GM18868 (cell line): ENCODE measurements at regions not wholly inside any gene's neighbourhood (a gene's known extent, or its start where the extent isn't known, plus 50 kb on each side); places are given as distances from the start of the nearest gene placed in this dataset.
"Not testable (repeated sequence)": the region's sequence is repeated elsewhere in the genome, so short reads cannot be mapped to it uniquely, and the experiment has no call there.

Experiments used
- ATAC-seq: cut with Tn5 transposase; IDR thresholded peaks from one replicate; pipeline ENCODE4 v1.9.1; 2021; ENCODE audit warnings: mild to moderate bottlenecking, moderate library complexity; ENCODE audit not compliant: unreplicated experiment

- peak; percentile 99 for ATAC-seq
These were observed 58.7 kb upstream of the ZNF519 start for GRCh38 chr18:14190776-14191442.

GRCh38 chr18:14189858-14190257 is 57.6 kb upstream of the ZNF519 start:
- ATAC-seq = peak; percentile 68

GRCh38 chr18:14188751-14189406 is 56.6 kb upstream of the ZNF519 start:
- ATAC-seq = not testable (repeated sequence)
